ENCODE measurements at regions not wholly inside any gene's neighbourhood (a gene's known extent, or its start where the extent isn't known, plus 50 kb on each side); places are given as distances from the start of the nearest gene placed in this dataset.

DNA sequence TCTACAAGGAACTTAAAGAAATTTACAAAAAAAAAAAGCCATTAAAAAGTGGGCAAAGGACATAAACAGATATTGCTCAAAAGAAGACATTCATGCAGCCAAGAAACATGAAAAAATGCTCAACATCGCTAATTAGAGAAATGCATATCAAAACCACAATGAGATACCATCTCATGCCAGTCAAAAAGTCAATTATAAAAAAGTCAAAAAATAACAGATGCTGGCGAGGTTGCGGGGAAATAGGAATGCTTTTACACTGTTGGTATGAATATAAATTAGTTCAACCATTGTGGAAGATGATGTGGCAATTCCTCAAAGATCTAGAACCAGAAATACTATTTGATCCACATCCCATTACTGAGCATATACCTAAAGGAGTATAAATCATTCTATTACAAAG is 411.9 kb upstream of the MARCKS start:
- no peak for DNase-seq

DNA sequence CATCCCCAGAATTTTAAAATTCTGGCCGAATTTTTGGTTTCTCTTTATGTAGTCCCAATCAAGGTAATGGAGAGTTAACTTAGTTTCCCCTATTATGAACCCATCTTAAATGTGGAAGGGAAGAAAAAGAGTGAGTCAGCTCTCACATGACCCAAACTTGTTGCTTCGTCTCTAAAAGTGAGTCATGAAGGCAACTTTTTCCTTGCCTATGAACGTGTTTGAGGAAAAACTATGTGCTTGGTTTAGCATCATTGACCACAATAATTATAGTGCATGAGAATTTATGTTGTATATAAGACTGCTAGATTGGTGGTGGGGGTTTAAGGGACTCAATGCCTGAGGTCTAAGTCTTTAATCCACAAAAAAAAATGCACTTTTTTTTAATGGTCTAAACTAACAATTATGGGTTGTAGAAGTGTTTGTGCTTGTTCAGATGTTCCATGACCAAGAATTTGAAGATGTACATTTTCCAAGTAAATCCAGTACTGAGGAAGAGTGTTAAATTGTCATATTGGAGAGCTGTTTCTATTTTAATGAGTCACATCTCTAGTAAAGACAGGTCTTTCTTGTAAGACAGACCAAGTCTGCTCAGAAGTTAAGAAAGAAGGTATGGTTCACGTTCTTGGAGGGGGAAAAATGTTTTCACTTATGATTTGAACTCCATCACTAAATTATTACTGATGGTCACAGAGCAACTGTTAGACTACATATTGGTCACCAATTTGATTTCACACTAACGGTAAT is 409.9 kb upstream of the MARCKS start:
- DNase-seq: no peak

- DNase-seq: no peak
These were observed 408.1 kb upstream of the MARCKS start for GRCh38 chr6:113449051-113449450.

- DNase-seq: no peak
These were observed 407.1 kb upstream of the MARCKS start for GRCh38 chr6:113450061-113450465.

DNA sequence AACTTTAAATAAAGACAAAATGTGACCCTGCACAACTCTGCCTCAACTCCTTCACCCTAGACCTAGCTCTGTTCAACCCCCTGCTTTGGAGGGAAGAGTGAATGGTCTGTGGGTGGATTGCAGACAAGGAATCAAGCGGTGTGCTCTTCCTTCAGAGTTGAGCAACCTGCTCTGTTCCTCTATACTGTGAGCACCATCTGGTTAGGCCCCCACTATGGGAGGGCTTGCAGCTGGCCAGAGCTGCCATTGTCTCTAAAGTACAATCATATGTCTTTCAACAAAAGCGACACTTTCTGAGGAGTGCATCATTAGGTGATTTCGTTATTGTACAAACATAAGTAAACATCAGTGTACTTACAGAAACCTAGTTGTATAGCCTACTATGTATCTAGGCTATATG is 406.1 kb upstream of the MARCKS start:
- no peak for DNase-seq

- DNase-seq: no peak
These were observed 399.9 kb upstream of the MARCKS start for GRCh38 chr6:113457198-113457597.

DNA sequence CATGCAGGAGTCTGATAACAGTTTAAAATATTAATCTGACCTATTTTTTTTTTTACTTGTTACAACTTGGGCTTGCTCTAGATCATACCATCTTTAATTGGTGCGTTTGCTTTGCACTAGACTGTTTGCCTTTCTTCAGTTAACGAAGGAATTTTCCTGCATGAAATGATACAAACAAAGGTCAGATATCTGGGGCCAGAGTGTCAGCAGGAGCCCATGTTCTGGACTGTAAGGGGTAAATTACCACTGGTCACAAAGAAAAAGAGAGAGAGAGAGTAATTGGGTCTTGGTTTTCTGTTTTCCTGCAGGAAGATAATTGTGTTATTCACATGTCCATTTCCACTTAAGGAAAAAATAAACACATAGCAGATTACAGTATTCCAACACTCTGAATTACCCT is 399.4 kb upstream of the MARCKS start:
- no peak for DNase-seq

GRCh38 chr6:113458368-113459010 is 398.7 kb upstream of the MARCKS start:
- DNase-seq: no peak

- DNase-seq: no peak
These were observed 395.8 kb upstream of the MARCKS start for GRCh38 chr6:113461153-113461932.

DNA sequence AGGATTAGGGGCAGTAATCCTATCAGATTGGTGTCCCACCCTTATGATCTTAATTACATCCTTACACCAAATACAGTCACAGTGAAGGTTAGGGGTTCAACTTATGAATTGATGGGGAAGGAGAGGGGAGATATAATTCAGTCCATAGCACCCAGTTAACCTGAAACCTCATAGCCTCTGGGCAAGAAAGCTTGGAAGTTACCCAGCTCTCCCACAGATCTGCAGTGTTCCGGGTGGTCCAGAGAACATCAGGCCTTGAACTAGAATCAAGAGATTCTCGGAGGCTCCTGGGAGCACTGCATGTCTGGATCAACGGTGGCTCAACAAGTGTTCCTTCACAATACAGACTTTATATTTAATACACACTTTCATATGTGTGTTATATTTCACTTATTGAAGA is 392.6 kb upstream of the MARCKS start:
- DNase-seq: no peak

- no peak for DNase-seq
These were observed 392.2 kb upstream of the MARCKS start for GRCh38 chr6:113464960-113465359.

DNA sequence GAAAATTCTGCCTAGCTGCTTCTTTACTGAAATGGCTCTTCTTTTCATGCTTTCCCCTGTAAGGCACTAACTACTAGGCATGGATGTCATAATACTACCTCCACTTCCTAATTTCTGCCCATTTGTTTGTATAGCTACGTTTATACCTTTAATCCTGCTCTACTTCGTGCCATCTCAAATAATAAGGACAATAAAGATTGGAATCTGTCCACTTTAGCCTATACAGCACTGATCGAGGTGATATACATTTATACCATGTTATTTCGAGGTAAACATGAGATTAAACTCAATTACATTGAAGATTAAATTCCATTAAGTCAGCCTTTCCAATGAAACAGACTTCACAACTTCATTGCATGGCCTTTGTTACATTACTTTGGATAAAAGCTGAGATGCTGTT is 390.6 kb upstream of the MARCKS start:
- no peak for DNase-seq

- DNase-seq: no peak
These were observed 381.8 kb upstream of the MARCKS start for GRCh38 chr6:113475392-113475791.

DNA sequence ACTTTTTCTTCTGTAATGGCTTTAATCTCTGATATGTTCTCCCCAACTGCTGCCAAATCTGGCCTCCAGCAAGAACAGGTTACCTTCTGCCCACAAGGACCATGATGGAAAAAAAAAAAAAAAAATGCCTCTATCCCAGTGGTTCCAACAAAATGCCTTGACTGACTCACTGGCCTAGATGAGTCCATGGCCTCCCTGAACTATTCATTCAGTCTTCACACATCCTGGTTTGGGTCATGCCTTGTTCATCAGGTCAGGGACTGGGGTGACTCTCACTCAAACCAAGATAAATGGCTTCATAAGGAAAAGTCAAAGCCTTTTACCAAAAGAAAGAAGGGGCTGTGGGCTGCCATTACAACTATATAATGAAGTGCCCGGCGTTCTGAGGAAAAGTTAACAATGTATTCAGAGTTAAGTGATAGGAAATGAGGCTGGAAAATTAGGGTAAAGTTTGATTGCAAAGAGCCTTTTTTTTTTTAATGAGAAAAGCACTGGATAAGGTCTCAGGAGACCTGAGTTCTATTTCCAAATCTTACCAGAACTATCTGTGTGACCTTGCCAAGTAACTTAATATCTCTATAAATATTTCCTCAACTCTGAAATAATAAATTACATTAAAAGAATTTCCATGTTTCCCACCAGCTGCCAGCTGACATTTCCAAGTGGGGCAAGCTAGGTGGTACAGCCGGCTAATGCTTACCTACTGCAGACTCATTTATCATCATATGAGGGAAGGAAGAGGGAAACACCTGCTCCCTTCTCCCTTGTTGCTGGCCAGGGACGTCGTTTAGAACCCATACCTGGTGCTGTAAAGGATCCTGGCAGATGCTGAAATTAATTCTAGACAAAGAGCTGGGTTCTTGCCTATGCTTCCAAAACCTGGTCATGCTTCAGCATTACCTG is 380.0 kb upstream of the MARCKS start:
- DNase-seq: no peak

DNA sequence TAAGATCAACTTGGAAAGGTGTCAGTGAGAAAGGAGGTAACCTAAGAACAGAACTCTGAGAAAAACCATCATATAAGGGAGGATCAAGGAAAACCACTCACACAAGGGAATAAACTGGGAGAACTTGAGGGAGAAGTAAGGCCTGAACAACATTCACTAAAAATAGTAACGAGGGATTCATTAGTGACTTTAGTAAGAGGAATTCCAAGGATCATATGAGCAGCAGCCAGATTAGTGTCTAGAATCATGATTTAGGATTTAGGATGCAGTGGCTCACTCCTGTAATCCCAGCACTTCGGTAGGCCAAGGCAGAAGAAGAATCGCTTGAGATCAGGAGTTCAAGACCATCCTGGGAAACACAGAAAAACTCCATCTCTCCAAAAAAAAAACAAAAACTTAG is 376.5 kb upstream of the MARCKS start:
- DNase-seq: no peak

GRCh38 chr6:113481458-113481857 is 375.7 kb upstream of the MARCKS start:
- no peak for DNase-seq

DNA sequence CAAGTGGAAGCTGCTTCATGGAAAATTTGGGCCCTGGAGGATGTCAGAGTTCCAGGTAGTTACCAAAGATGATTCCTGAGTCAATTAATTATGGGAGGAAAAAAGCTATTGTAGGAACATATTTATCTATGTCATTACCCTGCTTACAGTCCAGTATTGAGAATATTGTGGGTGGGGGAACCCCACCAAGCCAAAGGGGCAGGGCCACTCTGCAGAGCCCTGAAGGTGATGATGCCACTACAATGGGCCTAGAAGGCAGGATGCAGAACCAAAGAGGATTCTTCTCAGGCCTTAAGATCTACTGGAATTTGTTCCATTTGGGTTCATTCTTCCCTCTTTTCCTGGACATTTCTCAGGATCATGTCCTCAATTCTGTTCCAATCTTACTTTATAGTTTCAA is 375.2 kb upstream of the MARCKS start:
- no peak for DNase-seq

DNA sequence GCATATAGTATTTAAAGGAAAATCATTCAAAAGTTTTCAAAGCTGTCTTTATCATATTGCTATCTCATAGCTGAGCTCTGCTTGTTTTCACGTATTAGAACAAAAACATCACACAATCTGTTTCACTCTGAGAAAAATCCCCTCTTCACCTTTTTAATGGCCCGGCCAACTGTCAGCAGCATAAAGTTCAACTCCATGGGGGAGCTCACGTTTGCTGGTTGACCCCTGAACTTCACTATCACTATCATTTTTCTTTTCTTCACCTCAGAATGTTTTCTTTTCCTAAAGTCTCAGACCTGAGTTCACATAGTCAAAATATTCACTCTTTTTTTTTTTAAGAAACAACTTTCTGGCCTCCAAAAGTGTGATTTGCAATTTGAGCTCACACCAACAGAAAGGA is 374.4 kb upstream of the MARCKS start:
- DNase-seq: no peak

- DNase-seq: no peak
These were observed 370.9 kb upstream of the MARCKS start for GRCh38 chr6:113486199-113486598.

DNA sequence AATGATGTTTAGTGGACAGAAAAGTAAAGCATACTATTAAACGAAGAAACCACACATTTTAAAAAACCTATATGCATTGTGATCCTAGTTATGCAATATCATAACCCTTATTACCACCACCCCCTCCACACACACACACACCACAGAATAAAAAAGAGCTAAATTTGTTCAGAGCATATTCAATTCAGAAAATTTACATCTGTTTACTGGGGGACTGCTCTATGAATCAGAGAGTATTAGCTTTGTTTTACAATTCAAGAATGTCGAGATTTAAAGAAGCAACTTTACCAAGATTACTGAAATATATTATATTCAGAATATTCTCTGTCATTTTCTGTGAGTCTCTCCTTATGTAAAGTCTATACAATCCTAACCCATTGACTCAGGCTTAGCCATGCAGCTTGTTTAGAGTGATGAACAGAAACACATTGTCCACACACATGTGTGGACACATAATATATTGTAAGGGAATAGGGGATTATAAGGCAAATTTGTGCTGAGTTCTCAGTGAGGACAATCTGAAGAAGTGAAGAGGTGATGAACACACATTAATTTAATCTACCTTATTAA is 369.6 kb upstream of the MARCKS start:
- no peak for DNase-seq

GRCh38 chr6:113488061-113488460 is 369.1 kb upstream of the MARCKS start:
- DNase-seq: no peak
